Peyer's patch (tissue), 4 donors: ENCODE measurements at regions not wholly inside any gene's neighbourhood (a gene's known extent, or its start where the extent isn't known, plus 50 kb on each side); places are given as distances from the start of the nearest gene placed in this dataset.

Source experiments
- CTCF ChIP-seq, 6 experiments: fragments of 450-650 bp in 4 of 6; fragments of 200-600 bp in 2 of 6; sonication (generic) in 1 of 6; IDR thresholded peaks; one replicate each; pipeline ENCODE4 v1.5.1; 2017 to 2019; ENCODE audit warnings: antibody characterized with exemption in 6 of 6, mild to moderate bottlenecking in 3 of 6, moderate library complexity in 1 of 6
- POLR2A ChIP-seq, 2 donors: fragments of 450-650 bp; IDR thresholded peaks; one replicate each; pipeline ENCODE4 v1.5.1; 2017; ENCODE audit warnings: antibody characterized with exemption in 2 of 2, mild to moderate bottlenecking in 2 of 2, moderate library complexity in 2 of 2

- TF ChIP-seq CTCF (IDR thresholded peaks at IDR 0.05) (no peak), POLR2A (IDR thresholded peaks at IDR 0.05) (no peak)
These were observed 113.3 kb upstream of the KIF5B start for GRCh38 chr10:32169556-32169955.
